Stimulated activated naive B cell treated with anti-CD40 and anti-IgM and Interleukin-4, amounts not matched to agents 10 μg/mL and 1 μg/mL and 100 μg/mL, for 72 hours (primary cell): ENCODE measurements at regions not wholly inside any gene's neighbourhood (a gene's known extent, or its start where the extent isn't known, plus 50 kb on each side); places are given as distances from the start of the nearest gene placed in this dataset.

ENCODE experiments used
- ATAC-seq, 2 donors: fragments of 150-1000 bp; cut with Tn5 transposase; replicated peaks; 2 replicates each; pipeline ENCODE4 v1.10.0; 2021; ENCODE audit warnings: moderate library complexity in 1 of 2
- DNase-seq: peaks from one replicate; pipeline ENCODE4 v3.0.0; 2021
- H3K27ac Mint-ChIP-seq: one replicate; pipeline ENCODE4 v1.8.0; 2022; ENCODE audit warnings: mild to moderate bottlenecking, mixed read lengths
- H3K27me3 Mint-ChIP-seq, 2 donors: one replicate each; pipeline ENCODE4 v1.8.0; 2022; ENCODE audit warnings: mixed read lengths in 2 of 2
- H3K36me3 Mint-ChIP-seq, 2 donors: one replicate each; pipeline ENCODE4 v1.8.0; 2022; ENCODE audit warnings: mixed read lengths in 2 of 2, mild to moderate bottlenecking in 1 of 2
- H3K4me1 Mint-ChIP-seq, 2 donors: one replicate each; pipeline ENCODE4 v1.8.0; 2022; ENCODE audit warnings: mixed read lengths in 2 of 2, mild to moderate bottlenecking in 1 of 2
- H3K4me3 Mint-ChIP-seq, 2 donors: one replicate each; pipeline ENCODE4 v1.8.0; 2022; ENCODE audit warnings: mild to moderate bottlenecking in 2 of 2, mixed read lengths in 2 of 2, moderate library complexity in 1 of 2
- H3K9me3 Mint-ChIP-seq, 2 donors: one replicate each; pipeline ENCODE4 v1.8.0; 2022; ENCODE audit warnings: mixed read lengths in 2 of 2, mild to moderate bottlenecking in 1 of 2

- H3K27ac Mint-ChIP-seq, result no peak overlapping the region
Observed at GRCh38 chr6:15804164-15805154, 141.6 kb upstream of the DTNBP1 start.

GRCh38 chr6:15802466-15802865, 139.6 kb upstream of the DTNBP1 start:
- Mint-ChIP-seq H3K36me3 (peaks cover 3% of the 10 kb centered on the region in 2 donors), H3K4me1 (peaks cover 3 to 8% of the 10 kb centered on the region in 2 donors), H3K27ac (no peak overlapping the region), H3K9me3 (peaks cover 4 to 7% of the 10 kb centered on the region in 2 donors), H3K4me3 (no peak overlapping the region), H3K27me3 (no peaks in the 10 kb centered on the region)
- DNase-seq (no peak), ATAC-seq (no peak)

More at GRCh38 chr6:15804164-15805154, 141.6 kb upstream of the DTNBP1 start:
- Mint-ChIP-seq H3K36me3 (no peaks in the 10 kb centered on the region), H3K4me1 (peaks cover 0 to 3% of the 10 kb centered on the region in 2 donors), H3K4me3 (no peak overlapping the region), H3K9me3 (no peaks in the 10 kb centered on the region), H3K27me3 (no peaks in the 10 kb centered on the region)
- DNase-seq (no peak), ATAC-seq (no peak)

GRCh38 chr6:15801912-15802311, 139.1 kb upstream of the DTNBP1 start:
- Mint-ChIP-seq H3K4me3 (no peak overlapping the region), H3K27me3 (no peaks in the 10 kb centered on the region), H3K9me3 (peaks cover 10 to 13% of the 10 kb centered on the region in 2 donors), H3K36me3 (peaks cover 9% of the 10 kb centered on the region in 2 donors), H3K27ac (no peak overlapping the region), H3K4me1 (peaks cover 3 to 8% of the 10 kb centered on the region in 2 donors)
- ATAC-seq (no peak), DNase-seq (no peak)

GRCh38 chr6:15800841-15801617, 138.2 kb upstream of the DTNBP1 start:
- H3K27ac Mint-ChIP-seq, result no peak overlapping the region
- peaks cover 7 to 10% of the 10 kb centered on the region in 2 donors for H3K4me1 Mint-ChIP-seq
- no peak overlapping the region for H3K4me3 Mint-ChIP-seq
- ATAC-seq (no peak), DNase-seq (no peak)
- H3K36me3 Mint-ChIP-seq, result peaks cover 10 to 12% of the 10 kb centered on the region in 2 donors
- H3K9me3 Mint-ChIP-seq, result peaks cover 17 to 19% of the 10 kb centered on the region in 2 donors
- H3K27me3 Mint-ChIP-seq, result no peaks in the 10 kb centered on the region

DNA sequence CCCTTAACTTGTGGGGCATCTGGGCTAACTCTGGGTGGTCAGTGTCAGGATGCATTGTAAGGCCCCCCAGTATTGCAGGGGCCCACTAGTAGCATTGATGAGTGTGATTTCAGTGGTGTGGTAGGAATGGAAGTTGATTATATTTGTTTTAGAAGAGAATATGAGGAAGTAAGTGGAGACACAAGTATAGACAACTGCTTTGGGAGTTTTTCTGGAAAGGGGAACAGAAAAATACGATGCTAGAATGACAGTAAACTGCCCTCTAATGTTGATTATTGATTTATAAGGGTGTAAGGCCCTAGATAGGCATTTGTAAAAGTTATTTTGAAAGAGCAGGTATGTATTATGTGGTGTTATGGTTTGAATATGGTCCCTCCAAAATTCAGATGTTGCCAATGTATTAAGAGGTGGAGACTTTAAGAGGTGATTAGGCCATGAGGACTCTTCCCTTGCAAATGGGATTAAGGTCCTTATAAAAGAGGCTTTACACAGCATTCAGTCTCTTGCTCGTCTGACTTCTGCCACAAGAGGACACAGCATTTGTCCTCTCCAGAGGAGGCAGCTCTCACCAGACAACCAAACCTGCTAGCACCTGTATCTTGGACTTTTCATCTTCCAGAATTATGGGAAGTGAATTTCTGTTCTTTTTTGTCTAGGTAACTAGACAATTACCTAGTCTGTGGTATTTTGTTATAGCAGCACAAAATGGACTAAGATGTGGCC, 135.9 kb upstream of the DTNBP1 start:
- Mint-ChIP-seq H3K4me3 (no peak overlapping the region), H3K27ac (no peak overlapping the region), H3K27me3 (no peaks in the 10 kb centered on the region), H3K9me3 (peaks cover 18 to 21% of the 10 kb centered on the region in 2 donors), H3K4me1 (peaks cover 10 to 14% of the 10 kb centered on the region in 2 donors), H3K36me3 (peaks cover 10 to 13% of the 10 kb centered on the region in 2 donors)
- no peak for DNase-seq
- peak; percentile 48 to 69 for ATAC-seq

DNA sequence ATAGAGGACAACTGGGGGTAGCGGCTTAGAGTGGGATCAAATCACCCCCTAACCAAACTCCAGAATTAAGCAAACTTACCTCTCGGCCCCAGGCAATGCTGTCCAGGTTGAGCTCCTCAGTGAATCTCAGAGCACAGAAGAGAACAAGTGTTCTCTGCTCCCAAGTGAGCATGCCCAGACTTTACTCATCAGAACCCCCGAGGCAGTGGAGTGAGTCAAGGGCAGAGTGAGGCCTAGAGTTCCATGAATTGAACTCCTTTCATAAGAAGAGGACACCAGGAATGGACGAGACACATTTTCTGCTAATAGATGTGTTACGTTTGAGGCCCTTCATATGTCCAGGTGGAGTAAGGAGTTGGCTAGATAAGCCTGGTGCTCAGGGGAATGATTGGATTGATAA, 134.0 kb upstream of the DTNBP1 start:
- H3K4me3 Mint-ChIP-seq, result no peak overlapping the region
- H3K4me1 Mint-ChIP-seq, result peaks cover 10 to 14% of the 10 kb centered on the region in 2 donors
- ATAC-seq, result no peak
- H3K27ac Mint-ChIP-seq, result no peak overlapping the region
- H3K36me3 Mint-ChIP-seq, result peaks cover 10 to 13% of the 10 kb centered on the region in 2 donors
- H3K9me3 Mint-ChIP-seq, result peaks cover 18 to 21% of the 10 kb centered on the region in 2 donors
- DNase-seq, result no peak
- no peaks in the 10 kb centered on the region for H3K27me3 Mint-ChIP-seq

GRCh38 chr6:15796130-15796771, 133.4 kb upstream of the DTNBP1 start:
- Mint-ChIP-seq H3K4me1 (peaks cover 10 to 14% of the 10 kb centered on the region in 2 donors), H3K4me3 (no peak overlapping the region), H3K27me3 (no peaks in the 10 kb centered on the region), H3K36me3 (peaks cover 10 to 13% of the 10 kb centered on the region in 2 donors), H3K27ac (no peak overlapping the region), H3K9me3 (peaks cover 18 to 21% of the 10 kb centered on the region in 2 donors)
- no peak for ATAC-seq
- no peak for DNase-seq

GRCh38 chr6:15793826-15794225, 131.0 kb upstream of the DTNBP1 start:
- no peaks in the 10 kb centered on the region for H3K27me3 Mint-ChIP-seq
- peaks cover 10 to 13% of the 10 kb centered on the region in 2 donors for H3K4me1 Mint-ChIP-seq
- peaks cover 10 to 15% of the 10 kb centered on the region in 2 donors for H3K36me3 Mint-ChIP-seq
- ATAC-seq, result no peak
- peaks cover 18 to 21% of the 10 kb centered on the region in 2 donors for H3K9me3 Mint-ChIP-seq
- DNase-seq, result no peak
- H3K4me3 Mint-ChIP-seq, result no peak overlapping the region
- no peak overlapping the region for H3K27ac Mint-ChIP-seq

DNA sequence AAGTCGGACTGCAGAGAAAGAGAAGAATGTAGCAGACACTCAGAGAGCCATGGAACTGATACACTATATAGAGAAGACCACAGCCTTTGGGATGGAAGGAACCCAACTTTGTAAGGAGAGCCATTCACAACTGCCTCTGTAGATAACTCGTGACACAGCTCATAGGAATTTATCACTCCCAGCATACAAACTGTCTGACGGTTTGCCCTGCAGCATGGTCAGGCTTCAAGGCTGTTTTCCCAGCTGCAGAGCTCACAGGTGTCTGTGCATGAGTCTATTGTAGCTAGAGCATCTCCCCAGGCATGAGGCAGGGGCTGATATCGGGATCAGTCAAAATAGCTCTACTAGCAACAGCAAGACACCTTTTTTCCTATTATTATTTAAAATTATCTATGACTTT, 130.5 kb upstream of the DTNBP1 start:
- H3K4me3 Mint-ChIP-seq, result no peak overlapping the region
- peaks cover 10 to 13% of the 10 kb centered on the region in 2 donors for H3K36me3 Mint-ChIP-seq
- ATAC-seq (no peak), DNase-seq (no peak)
- no peak overlapping the region for H3K27ac Mint-ChIP-seq
- H3K9me3 Mint-ChIP-seq, result peaks cover 17 to 18% of the 10 kb centered on the region in 2 donors
- peaks cover 7 to 10% of the 10 kb centered on the region in 2 donors for H3K4me1 Mint-ChIP-seq
- H3K27me3 Mint-ChIP-seq, result no peaks in the 10 kb centered on the region

DNA sequence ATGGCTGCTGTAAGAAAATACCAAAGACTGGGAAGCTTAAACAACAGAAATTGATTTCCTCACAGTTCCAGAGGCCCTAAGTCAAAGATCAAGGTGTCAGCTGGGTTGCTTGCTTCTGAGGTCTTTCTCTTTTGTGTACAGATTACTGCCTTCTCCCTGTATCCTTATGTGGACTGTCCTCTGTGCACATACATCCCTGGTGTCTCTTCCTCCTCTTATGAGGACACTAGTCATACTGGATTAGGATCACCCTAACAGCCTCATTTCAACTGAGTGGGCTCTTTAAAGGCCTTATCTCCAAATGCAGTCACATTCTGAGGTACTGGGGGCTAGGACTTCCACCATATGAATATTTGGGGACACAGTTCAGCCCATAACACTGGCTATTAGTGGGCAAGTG, 130.0 kb upstream of the DTNBP1 start:
- Mint-ChIP-seq H3K4me1 (peaks cover 6 to 10% of the 10 kb centered on the region in 2 donors), H3K27me3 (no peaks in the 10 kb centered on the region), H3K4me3 (no peak overlapping the region), H3K36me3 (peaks cover 10 to 13% of the 10 kb centered on the region in 2 donors), H3K9me3 (peaks cover 18 to 20% of the 10 kb centered on the region in 2 donors), H3K27ac (no peak overlapping the region)
- DNase-seq, result no peak
- ATAC-seq, result no peak

DNA sequence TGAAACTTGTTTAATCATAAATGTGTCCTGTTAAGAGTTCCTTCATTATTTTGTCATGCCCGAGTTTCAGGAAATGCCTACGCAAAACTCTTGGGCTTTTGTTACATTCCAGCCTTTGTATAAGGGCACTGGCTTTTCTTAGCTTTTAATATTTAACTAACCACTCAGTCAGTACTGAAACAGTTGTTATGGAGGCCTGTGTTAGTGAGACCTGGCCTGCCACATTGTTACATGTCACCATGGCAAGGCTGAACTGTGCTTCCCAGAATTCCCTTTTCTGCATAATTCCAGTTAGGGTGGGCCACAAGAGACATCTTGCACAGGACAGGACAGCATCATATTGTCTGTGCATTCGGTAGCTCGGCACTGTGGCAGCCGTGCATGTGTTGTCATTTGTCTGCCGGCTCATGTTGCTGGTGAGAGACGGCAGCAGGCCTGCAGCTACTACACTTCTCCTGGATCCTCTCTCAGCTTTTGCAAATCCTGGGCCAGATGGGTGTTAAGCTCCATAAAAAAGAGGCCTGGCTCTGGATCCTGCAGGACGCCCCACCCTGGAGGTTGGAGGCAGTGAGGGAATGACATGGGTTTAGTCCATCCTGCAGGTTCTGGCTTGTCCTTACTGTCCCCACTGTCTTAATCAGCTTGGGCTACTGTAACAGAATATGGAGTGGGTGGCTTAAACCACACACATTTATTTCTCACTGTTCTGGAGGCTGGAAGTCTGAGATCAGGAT, 128.8 kb upstream of the DTNBP1 start:
- H3K4me3 Mint-ChIP-seq, result no peak overlapping the region
- DNase-seq (no peak), ATAC-seq (no peak)
- H3K36me3 Mint-ChIP-seq, result peaks cover 5 to 6% of the 10 kb centered on the region in 2 donors
- no peaks in the 10 kb centered on the region for H3K27me3 Mint-ChIP-seq
- peaks cover 9 to 19% of the 10 kb centered on the region in 2 donors for H3K9me3 Mint-ChIP-seq
- no peak overlapping the region for H3K27ac Mint-ChIP-seq
- peaks cover 6 to 10% of the 10 kb centered on the region in 2 donors for H3K4me1 Mint-ChIP-seq

GRCh38 chr6:15790116-15790515, 127.3 kb upstream of the DTNBP1 start:
- H3K27me3 Mint-ChIP-seq, result no peaks in the 10 kb centered on the region
- ATAC-seq (no peak), DNase-seq (no peak)
- H3K27ac Mint-ChIP-seq, result no peak overlapping the region
- peaks cover 0 to 1% of the 10 kb centered on the region in 2 donors for H3K4me1 Mint-ChIP-seq
- H3K36me3 Mint-ChIP-seq, result peaks cover 2 to 6% of the 10 kb centered on the region in 2 donors
- no peak overlapping the region for H3K4me3 Mint-ChIP-seq
- H3K9me3 Mint-ChIP-seq, result peaks cover 4 to 16% of the 10 kb centered on the region in 2 donors

GRCh38 chr6:15786846-15787245, 124.0 kb upstream of the DTNBP1 start:
- Mint-ChIP-seq H3K4me1 (no peaks in the 10 kb centered on the region), H3K4me3 (no peak overlapping the region), H3K36me3 (peaks cover 2 to 6% of the 10 kb centered on the region in 2 donors), H3K27me3 (no peaks in the 10 kb centered on the region), H3K9me3 (peaks cover 6 to 16% of the 10 kb centered on the region in 2 donors), H3K27ac (no peak overlapping the region)
- ATAC-seq (no peak), DNase-seq (no peak)
